OCI-LY3 (cell line): ENCODE measurements at regions not wholly inside any gene's neighbourhood (a gene's known extent, or its start where the extent isn't known, plus 50 kb on each side); places are given as distances from the start of the nearest gene placed in this dataset.

ENCODE experiments used
- CTCF ChIP-seq: fragments of 200-600, 300-600 bp; sonication (generic); IDR thresholded peaks from 2 replicates; pipeline ENCODE4 v1.5.1; 2014; ENCODE audit warnings: antibody characterized with exemption, low read length, low read depth
- EZH2phosphoT487 ChIP-seq: fragments of 200-600 bp; shearing (Covaris generic); IDR thresholded peaks from 2 replicates; pipeline ENCODE4 v1.6.1; 2018; ENCODE audit warnings: antibody characterized with exemption, mixed run types, low read depth

GRCh38 chr5:110309222-110309621 is 417.2 kb downstream of the TMEM232 start:
- TF ChIP-seq CTCF (no peak), EZH2phosphoT487 (no peak)
